GM19397 (cell line): ENCODE measurements at regions not wholly inside any gene's neighbourhood (a gene's known extent, or its start where the extent isn't known, plus 50 kb on each side); places are given as distances from the start of the nearest gene placed in this dataset.

Experiments
- ATAC-seq: cut with Tn5 transposase; IDR thresholded peaks from one replicate; pipeline ENCODE4 v1.9.1; 2021; ENCODE audit warnings: mild to moderate bottlenecking, moderate library complexity; ENCODE audit not compliant: unreplicated experiment

- ATAC-seq, result no peak
These were observed 323.7 kb upstream of the CDH11 start for GRCh38 chr16:65445313-65446260.

- ATAC-seq, result no peak
These were observed 319.6 kb upstream of the CDH11 start for GRCh38 chr16:65441501-65441900.

- no peak for ATAC-seq
These were observed 307.8 kb upstream of the CDH11 start for GRCh38 chr16:65429504-65430181.

- no peak for ATAC-seq
These were observed 304.6 kb upstream of the CDH11 start for GRCh38 chr16:65426484-65426883.

GRCh38 chr16:65422934-65423333 lies 301.1 kb upstream of the CDH11 start:
- no peak for ATAC-seq

GRCh38 chr16:65421596-65421995 lies 299.7 kb upstream of the CDH11 start:
- no peak for ATAC-seq

GRCh38 chr16:65418435-65418834 lies 296.6 kb upstream of the CDH11 start:
- no peak for ATAC-seq

- no peak for ATAC-seq
These were observed 293.6 kb upstream of the CDH11 start for GRCh38 chr16:65415460-65415859.

GRCh38 chr16:65414284-65414984 lies 292.6 kb upstream of the CDH11 start:
- no peak for ATAC-seq

GRCh38 chr16:65413861-65414260 lies 292.0 kb upstream of the CDH11 start:
- no peak for ATAC-seq

- ATAC-seq, result no peak
These were observed 288.9 kb upstream of the CDH11 start for GRCh38 chr16:65410801-65411200.

- ATAC-seq, result no peak
These were observed 287.6 kb upstream of the CDH11 start for GRCh38 chr16:65409510-65409909.

GRCh38 chr16:65406933-65407332 lies 285.1 kb upstream of the CDH11 start:
- ATAC-seq, result no peak

GRCh38 chr16:65406116-65406515 lies 284.3 kb upstream of the CDH11 start:
- ATAC-seq, result no peak

- ATAC-seq, result no peak
These were observed 272.4 kb upstream of the CDH11 start for GRCh38 chr16:65394281-65394680.

- ATAC-seq, result no peak
These were observed 271.1 kb upstream of the CDH11 start for GRCh38 chr16:65392806-65393565.

GRCh38 chr16:65388592-65388991 lies 266.7 kb upstream of the CDH11 start:
- ATAC-seq, result no peak

- no peak for ATAC-seq
These were observed 264.8 kb upstream of the CDH11 start for GRCh38 chr16:65386672-65387071.

- no peak for ATAC-seq
These were observed 262.6 kb upstream of the CDH11 start for GRCh38 chr16:65384441-65384840.

GRCh38 chr16:65377195-65377594 lies 255.3 kb upstream of the CDH11 start:
- no peak for ATAC-seq

- no peak for ATAC-seq
These were observed 254.7 kb upstream of the CDH11 start for GRCh38 chr16:65376601-65377000.
